T-helper 2 cell treated with Interferon-gamma antibody and Interleukin-4, amounts not matched to agents 100 ng/mL and 5 ng/mL, for 36 hours (primary cell): ENCODE measurements at regions not wholly inside any gene's neighbourhood (a gene's known extent, or its start where the extent isn't known, plus 50 kb on each side); places are given as distances from the start of the nearest gene placed in this dataset.
"Not testable (repeated sequence)": the region's sequence is repeated elsewhere in the genome, so short reads cannot be mapped to it uniquely, and the experiment has no call there.

ENCODE experiments used
- intact Hi-C: fragments of 100-400 bp; cut with micrococcal nuclease; formaldehyde crosslinking; loops from one replicate; pipeline ENCODE4 v1.15.1; 2023

DNA sequence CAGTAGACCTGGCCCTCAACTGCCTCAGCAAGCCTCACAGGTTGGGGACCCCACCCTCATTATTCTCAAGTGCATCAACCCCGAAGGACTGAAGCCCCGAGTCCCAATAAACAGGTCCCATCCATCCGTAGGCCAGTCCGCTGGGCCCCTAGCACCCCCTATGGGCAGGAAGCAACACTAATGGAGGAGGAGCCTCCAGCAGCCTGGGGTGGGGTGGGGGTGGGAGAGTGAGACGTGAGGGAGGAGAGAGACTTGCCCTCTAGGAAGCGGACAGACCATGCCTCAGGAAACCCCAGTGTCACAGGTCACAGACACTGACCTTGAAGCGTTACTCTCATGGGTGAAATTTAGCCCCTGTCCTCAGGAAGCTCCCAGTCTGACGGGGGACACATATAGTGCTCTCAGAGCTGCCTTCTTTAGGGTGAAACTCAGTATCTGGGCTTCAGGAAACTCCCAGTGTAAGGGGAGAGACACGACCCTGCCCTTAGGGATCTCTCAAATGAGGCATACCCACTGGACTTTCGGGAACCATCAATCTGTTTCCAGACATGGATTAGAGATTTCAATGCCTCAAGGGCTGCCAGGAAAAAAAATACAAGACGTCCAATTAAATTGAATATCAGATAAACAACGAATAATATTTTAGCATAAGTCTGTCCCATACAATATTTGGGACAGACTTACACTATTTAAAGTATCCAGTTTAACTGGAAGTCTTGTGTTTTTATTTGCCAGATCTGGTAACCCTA lies 125.8 kb downstream of the MRPL14 start:
- intact Hi-C loops = loop anchor here (2.0 to 5.0 kb wide), 2 partner anchors 71 to 233 kb away; no protein-coding TSS in a partner anchor

DNA sequence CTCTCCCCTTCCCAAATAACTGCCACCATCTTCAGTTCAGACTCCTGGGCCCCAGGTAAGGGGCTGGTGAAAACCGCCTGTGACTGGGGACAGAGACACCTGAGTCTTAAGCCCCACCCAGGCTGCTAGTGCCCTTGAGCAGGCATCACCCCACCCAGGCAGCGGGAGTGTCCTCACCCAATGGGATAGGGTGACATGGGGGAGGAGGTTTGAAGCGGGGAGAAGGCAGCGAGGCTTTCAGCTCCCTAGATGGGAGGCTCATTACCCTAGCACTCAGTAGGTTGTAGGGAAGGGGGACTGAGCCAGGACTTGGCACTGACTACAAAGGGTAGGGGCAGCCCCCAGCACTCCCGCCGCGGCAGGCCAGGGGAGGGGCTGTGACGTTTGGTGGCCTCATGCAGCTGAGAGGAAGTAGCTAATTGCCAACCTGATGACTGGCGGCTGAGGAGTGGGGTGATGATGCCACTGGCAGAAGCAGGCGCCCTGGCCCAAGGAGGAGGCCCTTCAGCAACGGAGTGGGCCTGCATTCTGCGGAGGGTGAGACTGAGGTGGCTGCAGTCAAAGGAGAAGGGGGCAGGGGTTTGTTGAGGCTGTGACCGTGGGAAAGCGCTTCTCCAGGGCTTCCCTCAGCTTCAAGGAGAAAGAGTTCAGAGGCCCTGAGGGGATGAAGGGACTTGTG lies 126.9 kb downstream of the MRPL14 start:
- intact Hi-C loops = loop anchor here (5.0 kb wide), 1 partner anchor 72 kb away; no protein-coding TSS in a partner anchor

DNA sequence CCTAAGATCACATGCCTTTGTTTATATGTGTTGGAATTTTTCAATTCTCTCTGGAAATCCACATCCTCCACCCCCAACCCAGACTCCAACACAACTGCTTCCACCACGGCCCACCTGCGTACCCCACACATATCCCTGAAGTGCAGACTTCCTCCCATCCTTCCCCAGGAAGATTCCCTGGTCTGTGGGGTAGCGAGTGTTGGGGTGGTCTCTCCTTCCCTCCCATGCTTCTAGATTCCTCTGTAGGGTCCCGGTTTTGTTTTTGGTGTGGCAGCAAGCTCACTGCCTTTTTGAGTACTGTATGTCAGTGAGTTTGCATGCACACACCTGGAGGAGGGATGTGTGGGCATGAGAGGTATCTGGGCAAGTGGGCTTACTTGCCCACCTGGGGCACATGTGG lies 127.6 kb downstream of the MRPL14 start:
- intact Hi-C loops = loop anchor here (5.0 kb wide), 1 partner anchor 73 kb away; no protein-coding TSS in a partner anchor

DNA sequence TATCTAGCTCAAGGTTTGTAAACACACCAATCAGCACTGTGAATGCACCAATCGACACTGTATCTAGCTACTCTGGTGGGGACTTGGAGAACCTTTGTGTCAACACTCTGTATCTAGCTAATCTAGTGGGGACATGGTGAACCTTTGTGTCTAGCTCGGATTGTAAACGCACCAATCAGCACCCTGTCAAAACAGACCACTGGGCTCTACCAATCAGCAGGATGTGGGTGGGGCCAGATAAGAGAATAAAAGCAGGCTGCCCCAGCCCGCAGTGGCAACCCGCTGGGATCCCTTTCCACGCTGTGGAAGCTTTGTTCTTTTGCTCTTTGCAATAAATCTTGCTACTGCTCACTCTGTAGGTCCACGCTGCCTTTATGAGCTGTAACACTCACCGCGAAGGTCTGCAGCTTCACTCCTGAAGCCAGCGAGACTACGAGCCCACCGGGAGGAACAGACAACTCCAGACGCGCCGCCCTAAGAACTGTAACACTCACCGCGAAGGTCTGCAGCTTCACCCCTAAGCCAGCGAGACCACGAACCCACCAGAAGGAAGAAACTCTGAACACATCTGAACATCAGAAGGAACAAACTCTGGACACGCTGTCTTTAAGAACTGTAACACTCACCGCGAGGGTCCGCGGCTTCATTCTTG lies 128.5 kb downstream of the MRPL14 start:
- intact Hi-C loops = not testable (repeated sequence)

DNA sequence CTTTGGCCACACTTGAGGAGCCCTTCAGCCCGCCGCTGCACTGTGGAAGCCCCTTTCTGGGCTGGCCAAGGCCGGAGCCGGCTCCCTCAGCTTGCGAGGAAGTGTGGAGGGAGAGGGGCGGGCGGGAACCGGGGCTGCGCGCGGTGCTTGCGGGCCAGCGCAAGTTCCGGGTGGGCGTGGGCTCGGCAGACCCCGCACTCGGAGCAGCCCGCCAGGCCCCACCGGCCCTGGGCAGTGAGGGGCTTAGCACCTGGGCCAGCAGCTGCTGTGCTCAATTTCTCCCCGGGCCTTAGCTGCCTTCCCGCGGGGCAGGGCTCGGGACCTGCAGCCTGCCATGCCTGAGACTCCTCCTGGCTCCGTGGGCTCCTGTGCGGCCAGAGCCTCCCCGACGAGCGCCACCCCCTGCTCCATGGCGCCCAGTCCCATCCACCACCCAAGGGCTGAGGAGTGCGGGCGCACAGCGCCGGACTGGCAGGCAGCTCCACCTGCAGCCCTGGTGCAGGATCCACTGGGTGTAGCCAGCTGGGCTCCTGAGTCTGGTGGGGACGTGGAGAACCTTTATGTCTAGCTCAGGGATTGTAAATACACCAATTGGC lies 129.2 kb downstream of the MRPL14 start:
- intact Hi-C loops = not testable (repeated sequence)

DNA sequence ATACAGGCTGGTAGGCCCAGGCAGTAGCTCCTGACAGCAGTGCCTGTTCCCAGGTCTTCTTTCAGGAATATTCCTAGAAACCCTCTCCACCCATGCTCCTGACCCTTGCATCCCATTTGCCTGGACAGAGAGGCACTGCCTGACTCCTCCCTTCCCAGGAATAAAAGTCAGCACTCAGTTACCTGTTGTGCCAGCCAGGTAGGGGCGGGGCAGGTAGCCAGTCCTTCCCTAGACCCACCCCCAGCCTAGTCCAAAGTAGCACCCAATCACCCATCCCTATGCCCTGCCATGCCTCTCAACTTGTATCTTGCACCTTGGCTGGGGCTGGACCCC lies 129.9 kb downstream of the MRPL14 start:
- intact Hi-C loops = no loop called here

DNA sequence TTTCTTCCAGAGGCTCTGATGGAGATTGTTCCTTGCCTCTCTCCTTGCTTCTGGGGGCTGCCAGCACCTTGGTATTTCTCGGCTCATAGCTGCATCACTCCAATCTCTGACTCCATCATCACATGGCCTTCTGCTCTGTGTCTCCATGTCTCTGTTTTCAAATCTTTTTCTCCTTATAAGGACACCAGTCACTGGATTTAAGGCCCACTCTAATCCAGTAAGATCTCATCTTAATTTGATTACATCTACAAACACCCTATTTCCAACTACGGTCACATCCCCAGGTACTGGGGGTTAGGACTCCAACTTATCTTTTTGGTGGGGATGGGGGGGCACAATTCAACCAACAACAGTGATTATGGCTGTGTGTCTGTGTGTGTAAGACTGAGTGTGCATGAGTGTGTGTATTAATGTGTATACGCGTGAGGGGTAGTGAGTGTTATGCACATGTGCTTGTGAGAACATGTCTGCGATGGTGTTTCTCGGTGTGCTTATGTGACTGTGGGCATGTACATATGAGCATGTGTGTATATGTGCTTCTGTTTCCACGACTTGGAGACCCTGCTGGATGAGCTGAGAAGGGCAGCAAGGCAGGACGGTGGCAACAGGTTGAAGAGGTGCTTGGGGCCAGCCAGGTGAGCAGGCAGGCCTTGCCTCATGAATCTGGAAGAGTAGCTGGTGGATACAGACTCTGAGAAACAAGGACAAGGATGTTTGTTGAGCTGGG lies 130.5 kb downstream of the MRPL14 start:
- intact Hi-C loops = no loop called here

DNA sequence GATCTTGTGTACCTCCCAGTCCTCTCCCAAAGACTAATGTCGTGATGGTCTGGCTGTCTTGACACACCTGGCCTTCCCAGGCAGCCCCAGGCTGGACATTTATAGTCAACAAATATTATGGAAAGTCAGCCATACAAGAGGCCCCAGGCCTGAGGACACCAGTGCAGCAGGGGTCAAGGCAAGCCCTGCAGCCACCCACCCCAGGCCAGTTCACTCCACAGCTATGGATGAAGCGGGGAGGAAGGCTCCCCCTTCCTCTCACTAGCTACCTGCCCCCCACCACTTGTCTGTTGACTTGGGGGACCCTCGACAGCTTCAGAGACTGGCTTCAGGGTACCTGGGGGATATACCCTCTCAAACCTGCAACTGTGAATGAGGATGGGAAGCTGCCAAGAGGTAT lies 132.1 kb downstream of the MRPL14 start:
- intact Hi-C loops = no loop called here

DNA sequence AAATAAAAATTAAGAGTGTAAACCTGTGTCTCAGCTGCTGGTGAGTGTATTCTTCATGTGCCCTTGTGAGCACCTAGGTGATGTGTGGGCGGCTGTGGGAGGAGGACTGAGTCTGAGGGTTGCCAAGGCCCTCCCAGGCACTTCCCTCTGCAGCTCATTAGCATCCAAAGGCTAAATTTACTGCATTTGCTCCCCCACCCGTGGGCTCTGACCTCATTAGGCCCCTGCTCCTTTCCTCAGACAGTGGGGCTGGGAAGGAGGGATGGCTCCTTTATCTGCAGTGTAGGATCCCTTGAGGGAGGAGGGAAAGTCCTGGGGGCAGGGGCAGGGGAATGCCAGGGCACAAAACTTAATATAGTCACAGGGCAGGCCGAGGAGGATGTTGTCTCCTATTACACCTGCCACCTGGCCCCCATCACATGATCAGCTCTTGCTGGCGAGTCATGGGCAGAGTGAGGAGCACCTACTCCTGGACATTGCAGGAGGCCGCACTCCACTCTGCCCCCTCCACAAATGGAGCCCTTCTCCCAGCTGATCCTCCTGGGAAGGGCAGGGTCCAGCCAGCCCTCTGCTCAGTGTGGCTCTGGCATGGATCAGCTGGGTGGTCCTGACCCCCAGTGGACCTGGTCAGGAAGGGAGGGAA lies 133.2 kb downstream of the MRPL14 start:
- intact Hi-C loops = no loop called here

DNA sequence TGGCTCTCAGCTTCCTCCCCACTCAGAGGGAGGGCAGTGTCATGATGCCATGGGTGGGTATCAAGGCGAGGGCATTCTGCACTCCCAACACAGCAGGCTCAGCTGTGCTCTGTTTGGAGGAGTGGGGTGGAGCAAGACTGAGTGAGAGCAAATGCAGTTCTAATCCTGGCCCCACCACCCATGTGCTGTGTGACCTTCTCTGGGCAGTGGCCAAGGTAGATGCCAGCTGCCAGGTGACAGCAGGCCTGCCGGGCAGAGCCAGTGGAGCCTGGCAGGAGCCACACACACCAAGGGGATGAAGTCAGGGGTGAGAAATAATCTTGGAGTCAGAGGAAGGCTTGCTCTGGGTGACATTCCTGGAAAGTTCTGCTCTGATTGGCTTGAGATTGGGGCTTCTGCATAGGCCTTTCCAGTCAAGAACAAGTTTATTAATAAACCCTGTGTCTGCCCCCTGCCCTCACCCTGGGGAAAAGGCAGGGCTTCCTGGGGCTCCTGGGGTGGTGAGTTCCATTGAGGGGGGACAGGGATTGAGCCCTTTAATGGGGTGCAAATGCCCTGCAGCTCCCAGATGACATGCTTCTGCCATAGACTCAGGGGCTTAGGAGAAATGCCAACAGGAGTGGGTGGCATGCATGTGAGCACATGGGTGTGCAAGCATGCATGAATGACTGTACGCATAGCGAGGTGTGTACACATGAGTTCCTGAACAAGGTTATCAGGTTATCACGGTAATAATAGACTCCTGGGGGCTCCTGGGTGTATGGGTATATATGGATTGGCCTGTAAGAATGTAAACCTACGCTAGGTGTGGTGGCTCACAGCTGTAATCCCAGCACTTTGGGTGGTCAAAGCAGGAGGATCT lies 134.2 kb downstream of the MRPL14 start:
- intact Hi-C loops = no loop called here

DNA sequence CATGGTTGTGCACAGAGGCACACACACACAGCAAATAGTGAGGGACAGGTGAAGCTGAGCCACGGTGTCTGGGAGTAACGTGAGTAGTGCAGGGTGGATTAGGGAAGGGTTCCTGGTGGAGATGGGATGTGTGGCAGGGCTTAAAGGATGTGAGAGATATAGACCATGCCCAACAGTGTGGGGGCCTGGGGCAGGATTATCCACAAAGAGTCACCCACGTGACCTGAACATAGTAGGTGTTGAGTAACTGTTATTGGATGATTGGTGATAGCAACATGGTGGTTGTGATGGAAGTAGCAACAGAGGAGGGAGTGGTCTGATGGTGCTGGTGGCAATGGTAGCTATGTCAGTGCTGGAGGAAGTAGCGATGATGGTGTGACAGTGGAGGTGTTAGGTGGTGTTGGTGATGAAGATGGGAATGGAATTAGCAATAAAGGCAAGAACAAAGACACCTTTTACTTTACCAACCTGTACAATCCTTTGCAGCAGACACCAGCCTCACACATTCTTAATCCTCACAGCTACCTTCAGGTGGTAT lies 135.1 kb downstream of the MRPL14 start:
- intact Hi-C loops = no loop called here

DNA sequence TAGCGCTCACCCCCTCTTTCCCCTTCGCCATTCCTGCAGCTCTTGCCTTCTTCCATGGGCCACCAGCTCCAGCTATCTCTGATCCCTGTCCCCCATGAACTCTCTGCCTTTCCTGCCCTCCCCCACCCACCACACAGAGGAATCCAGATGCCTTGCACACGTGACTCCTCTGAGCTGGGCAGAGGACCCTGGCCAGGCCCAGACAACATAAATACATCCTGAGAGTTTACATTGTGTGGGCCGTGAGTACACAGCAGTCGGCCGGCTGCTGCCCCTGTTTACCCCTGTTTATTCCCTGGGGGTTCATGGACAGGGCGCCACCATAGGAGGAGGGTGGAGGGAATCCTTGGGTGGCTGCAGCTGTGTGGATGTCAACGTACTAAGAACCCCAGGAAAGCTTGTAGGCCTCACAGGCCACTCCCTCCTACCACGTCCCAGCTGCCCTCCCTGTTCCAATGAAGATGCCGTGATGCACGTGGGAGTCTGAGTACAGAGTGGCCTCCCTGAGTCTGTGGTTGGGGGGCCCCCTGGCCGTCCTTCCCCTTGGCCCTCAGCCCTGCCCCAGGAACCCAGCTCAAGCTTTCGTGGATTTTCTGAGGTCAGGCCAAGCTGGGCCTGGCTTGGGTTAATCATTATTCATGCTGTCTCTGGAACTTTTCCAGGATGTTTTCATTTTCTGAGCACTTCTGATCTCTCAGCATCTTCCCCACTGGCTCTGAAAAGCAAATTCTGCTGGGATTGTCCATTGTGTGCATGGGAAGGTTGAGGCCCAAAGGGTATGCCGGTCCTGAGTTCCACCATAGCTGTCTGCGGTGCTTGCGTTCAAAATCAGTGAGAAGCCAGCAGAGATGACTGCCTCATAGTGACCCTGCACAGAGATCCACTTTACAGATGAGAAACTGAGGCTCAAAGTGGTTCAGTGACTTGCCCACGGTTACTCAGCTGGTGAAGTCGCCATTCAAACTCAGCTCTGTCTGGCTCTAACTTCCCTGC lies 136.3 kb downstream of the MRPL14 start:
- intact Hi-C loops = no loop called here

DNA sequence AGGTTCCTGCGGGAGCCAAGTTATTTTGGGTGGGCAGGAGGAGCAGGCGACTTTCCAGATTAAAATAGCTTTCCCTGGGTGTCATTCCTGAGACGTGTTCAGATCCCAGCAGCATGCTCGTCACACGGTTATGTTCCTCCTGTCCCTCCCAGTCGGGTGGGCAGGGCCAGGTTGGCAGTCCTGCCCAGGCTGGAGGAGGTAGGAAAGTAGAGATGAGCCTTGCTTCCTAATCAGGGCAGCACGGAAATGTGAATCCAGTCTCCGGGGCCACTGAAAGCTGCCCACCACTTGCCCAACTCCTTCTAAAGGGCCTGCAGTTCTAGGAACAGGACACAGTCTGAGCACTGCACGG lies 137.0 kb downstream of the MRPL14 start:
- intact Hi-C loops = no loop called here

DNA sequence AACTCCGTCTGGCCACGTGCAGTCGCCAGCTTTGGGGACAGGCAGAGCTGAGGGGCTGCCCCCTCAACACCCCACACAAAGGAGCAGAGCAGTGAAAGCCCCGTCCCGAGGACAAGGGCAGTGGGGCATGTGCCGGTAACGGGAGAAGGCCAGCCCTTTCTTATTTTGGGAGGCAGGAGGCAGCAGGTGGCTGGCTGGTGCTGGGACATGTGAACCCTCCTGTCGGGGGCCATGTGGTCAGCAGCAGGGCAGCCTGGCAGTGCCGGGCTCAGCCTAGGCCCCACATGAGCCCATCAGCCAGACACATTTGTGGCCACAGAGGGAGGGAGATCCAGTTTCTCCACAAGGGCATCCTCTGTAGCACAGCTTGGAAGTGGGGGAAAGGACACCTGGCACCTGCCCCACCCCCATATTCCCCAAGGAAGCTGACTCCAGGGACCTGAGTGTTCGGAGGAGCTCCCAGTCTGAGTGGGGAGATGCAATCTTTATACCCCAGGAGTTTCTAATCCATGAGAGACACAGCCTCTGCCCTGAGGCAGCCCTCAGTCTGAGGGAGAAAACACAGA lies 137.6 kb downstream of the MRPL14 start:
- intact Hi-C loops = no loop called here

DNA sequence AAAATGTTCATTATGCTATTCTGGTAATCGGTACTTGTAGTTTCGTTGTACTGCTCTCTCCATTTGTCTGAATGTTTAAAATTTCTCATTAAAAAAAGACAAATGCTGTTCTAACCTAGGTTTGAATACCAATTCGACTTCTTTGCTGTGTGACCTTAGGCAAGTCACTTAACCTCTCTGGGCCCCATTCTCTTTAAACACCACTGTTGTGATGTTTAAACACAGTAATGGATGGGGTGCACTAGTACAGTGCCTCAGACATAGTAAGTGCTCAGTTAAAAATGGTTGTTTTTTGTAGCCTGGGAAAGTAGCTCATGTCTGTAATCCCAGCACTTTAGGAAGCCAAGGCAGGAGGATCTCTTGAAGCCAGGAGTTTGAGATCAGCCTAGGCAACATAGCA lies 138.5 kb downstream of the MRPL14 start:
- intact Hi-C loops = no loop called here

DNA sequence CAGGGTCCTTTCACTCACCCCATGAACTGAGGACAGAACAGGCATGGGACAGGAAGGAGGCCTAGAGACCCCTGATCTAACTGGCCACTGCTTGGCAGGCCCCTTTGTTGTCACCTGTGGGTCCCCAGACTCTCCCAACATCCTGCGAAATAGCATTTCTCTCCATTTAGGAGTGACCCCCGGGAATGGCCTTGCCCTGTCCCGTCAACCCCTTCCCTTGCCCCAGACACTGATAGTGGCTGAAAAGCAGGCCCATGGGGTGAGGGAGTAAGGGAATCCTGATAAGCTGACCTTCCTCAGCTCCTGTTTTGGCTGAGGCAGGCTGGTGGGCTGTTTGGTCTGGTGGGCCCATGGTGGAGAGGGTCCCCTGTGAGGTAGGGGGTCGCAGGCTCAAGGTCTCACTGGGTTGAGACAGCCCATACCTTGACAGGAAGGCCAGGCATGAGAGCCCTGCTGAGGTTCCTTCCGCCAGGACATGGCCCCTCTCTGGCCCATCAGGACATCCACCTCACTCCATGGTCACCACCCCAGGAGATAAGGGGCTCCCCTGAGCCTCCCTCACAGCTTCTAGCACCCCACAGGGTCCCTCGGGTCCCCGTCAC lies 139.3 kb downstream of the MRPL14 start:
- intact Hi-C loops = no loop called here

DNA sequence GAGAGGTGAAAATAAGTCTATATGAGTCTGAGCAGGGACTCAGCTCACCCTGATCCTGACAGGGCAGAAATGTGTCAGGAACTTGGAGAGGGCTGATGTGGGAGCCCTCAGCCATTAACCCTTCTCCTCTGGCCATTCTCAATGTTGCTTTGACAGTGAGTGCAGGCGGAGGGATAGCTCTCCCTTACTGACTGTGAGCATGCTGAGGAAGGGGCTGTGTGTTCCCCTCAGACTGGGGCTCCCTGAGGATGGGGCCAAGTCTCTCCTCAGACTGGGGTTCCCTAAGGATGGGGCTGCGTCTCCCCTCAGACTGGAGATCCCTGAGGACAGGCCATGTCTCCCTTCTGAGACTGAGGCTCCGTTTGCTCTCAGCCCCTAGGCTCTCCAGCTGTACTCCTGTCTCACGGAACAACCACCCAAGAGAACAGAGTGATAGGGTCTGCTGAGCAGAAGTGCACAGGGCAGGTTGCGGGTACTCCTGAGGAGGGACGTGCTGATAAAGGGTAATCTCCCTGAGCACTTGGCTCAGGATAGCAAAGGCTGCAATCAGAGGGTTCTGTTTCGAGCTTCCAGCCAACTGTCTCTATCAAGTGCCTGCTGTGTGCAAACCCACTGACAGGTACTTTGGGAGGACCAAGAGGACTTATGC lies 141.0 kb downstream of the MRPL14 start:
- intact Hi-C loops = no loop called here
